Islet precursor cell (in vitro differentiated cells): ENCODE measurements at regions not wholly inside any gene's neighbourhood (a gene's known extent, or its start where the extent isn't known, plus 50 kb on each side); places are given as distances from the start of the nearest gene placed in this dataset.

Experiments
- DNase-seq: peaks from one replicate; pipeline ENCODE4 v3.0.0-alpha.2; 2018

DNA sequence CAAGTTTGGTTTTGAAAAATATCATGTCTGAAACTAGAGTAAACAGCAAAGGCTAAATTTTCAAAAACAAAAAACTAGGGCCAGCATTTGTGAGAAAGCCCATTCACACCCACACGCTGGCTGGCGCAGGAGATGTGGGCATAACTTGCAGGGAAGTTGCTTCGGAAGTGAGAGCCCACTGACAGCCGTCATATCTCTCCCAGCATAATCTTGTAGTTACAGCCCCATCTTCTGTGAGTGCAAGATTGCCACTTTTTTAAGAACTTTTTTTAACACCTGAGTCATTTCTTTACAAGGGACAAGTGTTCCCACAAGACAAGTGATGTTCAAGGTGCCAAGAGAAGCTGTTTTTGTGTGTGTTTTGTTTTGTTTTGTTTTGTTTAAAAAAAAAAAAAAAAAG is 212.5 kb upstream of the CNR1 start:
- DNase-seq, result no peak

GRCh38 chr6:88377976-88378568 is 211.9 kb upstream of the CNR1 start:
- DNase-seq, result no peak

GRCh38 chr6:88376768-88377387 is 210.7 kb upstream of the CNR1 start:
- DNase-seq, result no peak

DNA sequence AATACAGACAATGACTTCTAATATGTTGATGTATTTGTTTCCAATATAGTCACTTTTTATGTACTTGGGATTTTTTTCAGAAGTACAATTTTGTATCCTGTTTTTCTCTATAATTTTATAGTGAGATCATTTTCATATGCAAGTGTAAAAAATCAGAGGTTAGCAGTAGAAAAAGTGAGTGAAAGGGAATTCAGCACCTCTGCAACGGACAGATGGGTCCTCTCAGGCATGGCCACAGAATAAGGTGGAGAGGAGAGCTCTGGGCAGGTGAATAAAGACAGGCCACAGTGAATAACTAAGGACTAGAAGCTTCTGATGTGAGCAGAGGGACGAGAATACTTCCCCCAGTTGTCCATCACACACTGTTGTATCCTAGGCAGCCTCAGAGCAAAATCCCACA is 210.1 kb upstream of the CNR1 start:
- no peak for DNase-seq

DNA sequence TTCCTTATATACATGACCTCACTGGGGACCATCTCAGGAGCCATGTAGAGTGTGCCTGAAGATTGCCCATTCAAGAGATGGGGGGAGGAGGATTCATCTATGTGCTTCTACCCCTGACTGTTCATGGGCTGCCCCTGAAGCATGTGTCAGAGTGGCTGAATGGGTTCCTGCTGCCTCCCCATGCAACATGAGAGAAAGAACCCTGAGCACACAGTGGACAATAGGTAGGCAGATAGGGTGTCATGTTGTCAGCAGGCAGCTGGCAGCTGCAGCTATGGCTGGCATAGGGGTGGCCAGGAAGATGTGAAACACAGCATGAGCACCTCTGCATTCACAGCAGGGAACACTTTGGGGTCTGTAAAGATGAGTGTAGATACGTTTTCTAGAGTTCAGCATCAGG is 208.4 kb upstream of the CNR1 start:
- DNase-seq, result no peak

DNA sequence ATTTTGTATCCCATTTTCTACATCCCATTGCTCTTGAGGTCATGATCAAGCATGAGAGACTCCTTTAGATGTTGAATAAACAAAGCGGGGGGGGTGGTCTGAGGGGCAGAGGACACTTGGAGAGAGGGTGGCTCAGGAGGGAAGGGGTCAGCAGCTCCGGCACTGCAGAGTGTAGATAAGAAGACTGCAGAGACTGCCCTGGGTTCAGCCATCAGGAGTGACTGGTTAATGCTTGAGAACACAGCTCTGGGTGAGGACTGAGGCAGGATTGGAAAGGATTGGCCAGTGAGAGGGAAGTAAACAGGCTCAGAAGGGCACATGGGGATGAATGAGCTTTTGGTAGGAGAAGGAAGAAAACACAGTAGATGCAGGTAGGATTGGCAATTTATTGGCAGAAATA is 205.3 kb upstream of the CNR1 start:
- no peak for DNase-seq

DNA sequence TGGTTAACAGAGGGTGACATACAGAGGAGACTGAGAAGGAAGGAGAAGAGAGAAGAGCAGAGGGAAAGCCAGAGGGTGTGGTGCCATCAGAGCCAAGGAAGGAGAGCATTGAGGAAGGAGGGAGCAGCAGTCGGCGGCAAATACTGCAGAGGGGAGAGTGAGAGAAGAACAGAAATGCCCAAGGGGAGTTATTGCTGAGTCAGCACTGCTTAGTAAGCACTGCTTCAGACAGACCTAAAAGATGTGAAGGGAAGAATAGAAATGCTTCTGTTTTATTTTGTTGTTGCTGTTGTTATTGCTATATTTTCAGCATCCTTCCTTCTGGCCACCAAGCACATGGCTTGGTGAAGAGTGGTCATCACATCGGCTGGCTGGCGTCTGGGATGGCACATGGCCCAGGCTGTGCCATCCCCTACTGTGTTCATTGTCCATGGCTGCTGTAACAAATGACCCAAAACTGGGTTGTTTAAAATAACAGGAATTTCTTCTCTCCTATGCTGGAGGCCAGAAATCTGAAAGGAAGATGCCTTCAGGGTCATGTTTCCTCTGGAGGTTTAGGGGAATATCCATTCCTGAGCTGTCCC is 204.1 kb upstream of the CNR1 start:
- no peak for DNase-seq

- DNase-seq, result no peak
Observed at GRCh38 chr6:88369262-88369661, 203.1 kb upstream of the CNR1 start.

GRCh38 chr6:88368071-88368787 is 202.1 kb upstream of the CNR1 start:
- no peak for DNase-seq

DNA sequence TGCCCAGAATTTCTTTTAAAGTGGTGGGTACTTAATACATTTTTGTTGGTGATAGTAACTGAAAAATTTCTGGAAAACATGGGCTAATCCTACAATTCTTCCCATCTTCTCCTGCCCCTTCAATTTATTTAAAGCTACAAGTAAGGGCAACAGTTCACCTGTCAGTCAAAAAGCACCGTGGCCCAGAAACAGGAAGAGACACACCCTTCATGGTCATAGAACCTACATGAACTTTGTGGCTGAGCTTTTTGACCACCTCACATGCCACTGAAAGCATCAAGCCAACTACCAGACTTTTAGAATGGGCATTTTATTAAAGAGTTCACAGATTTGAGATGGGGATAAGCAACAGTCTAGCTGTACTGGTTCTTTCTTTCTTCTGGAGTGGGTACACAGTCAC is 201.1 kb upstream of the CNR1 start:
- no peak for DNase-seq

- DNase-seq, result no peak
Observed at GRCh38 chr6:88366672-88367071, 200.5 kb upstream of the CNR1 start.

- DNase-seq, result no peak
Observed at GRCh38 chr6:88365656-88366055, 199.5 kb upstream of the CNR1 start.

DNA sequence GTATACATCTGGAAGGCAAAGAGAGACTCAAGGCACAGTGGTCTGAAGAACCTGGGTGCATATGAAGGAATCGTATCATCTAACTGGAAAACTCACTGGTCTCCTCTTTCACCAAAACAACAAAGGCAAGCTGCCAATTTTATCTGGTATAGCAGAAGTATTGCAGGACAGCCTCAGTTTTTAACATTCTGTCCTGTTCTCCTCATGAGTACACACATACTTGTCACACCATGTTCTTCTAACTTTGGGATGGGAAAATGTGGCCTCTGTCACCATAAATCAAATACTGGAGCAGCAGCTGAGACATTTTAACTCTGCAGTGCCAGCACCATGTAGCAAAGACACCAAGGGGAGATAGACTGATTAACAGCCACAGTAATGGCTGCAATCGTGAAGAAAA is 199.1 kb upstream of the CNR1 start:
- no peak for DNase-seq

- no peak for DNase-seq
Observed at GRCh38 chr6:88361754-88362153, 195.6 kb upstream of the CNR1 start.

GRCh38 chr6:88361298-88361697 is 195.2 kb upstream of the CNR1 start:
- no peak for DNase-seq

DNA sequence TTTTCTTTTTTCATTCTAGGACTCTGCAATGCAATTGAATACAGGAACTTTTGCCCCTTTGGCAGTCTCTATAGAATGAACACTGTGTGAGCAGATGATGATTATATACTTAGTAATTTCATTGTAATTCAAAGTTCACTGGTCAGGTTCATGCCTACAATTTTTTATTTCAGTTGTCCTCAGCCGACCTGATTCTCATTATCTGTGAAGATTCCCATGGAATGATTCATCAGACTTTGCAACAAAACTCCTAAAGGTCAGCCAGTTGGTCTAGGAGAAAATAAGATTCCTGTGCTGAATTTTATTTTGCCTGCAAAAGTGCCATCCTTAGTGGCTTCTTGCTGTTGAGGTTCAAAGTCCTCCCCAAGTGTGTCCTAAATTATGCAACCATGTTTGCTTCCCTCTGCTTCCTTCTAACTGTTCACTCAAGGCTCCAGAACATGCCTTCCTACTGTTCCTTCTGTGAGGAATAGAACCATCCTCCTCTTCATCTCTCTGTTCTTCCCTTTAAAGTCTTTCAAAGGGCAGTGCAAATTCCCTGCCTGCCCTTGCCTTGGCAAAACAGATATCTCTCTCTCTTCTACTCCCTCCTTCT is 194.2 kb upstream of the CNR1 start:
- DNase-seq, result no peak

DNA sequence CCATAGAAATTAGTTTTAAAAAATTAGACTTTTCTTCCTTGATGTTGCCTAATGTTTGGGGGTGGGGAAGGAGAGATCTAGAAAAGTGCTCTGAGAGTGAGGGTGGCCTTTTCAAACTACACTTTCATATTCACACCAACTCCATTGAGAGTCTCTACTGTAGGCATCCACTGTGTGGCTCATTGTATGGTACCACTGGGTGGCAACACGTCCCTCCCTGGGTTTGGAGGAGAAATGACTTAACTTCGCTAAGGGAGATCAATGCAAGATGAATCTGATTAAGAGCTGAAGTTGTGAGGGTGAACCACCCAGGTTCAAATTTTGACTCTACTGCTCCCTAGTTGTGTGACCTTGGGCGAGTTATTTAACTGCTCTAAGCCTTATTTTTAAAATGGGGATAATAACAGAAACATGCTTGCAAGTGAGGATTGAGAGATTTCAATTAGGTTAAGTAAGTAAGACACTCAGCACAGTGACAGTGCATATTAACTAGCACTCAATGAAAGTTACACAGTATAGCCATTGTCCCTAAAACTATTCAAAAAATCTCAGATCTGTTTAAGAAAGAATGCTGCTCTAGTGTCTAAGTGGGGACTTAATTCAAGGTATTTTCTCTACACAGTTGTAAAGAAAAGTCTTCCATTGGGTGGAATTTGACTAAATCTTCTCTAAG is 193.5 kb upstream of the CNR1 start:
- no peak for DNase-seq

DNA sequence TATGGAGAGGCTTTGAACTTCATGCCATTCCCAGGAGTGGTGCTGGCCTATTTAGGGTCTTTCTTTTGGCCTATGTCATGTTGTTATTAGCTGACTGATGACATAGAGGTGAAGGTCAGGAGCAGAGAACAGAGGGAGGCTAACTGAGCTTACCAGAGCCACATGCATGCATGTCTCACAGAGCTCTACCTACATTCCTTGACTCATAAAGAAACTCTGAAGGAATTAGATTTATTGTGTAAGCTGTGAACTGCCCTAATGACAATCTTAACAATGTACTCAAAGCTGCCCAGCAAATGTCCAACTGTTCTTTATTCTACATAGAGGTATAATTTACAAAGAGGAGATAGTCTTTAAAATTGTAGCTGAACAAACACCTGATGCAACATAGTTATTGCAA is 192.7 kb upstream of the CNR1 start:
- no peak for DNase-seq

- no peak for DNase-seq
Observed at GRCh38 chr6:88349511-88349910, 183.4 kb upstream of the CNR1 start.

- no peak for DNase-seq
Observed at GRCh38 chr6:88342336-88342735, 176.2 kb upstream of the CNR1 start.

GRCh38 chr6:88339761-88340160 is 173.6 kb upstream of the CNR1 start:
- no peak for DNase-seq

DNA sequence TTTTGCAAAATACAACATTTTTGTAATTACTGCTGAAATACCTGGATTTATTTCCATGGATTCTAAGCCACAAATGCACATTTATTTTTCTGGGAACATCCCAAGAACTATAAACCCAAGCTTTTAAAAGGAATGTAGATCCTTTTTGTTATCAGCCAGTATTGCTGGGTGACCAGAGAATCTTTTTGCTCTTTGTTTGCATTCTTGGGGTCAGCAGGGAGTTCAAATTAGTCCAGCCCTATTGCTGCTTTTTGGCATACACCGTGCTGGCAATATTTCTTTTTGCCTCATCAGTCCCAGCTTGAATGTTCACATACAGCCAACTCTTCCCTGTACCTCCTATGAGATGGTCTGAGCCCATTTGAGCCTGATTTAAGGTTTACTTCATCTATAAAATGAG is 155.2 kb upstream of the CNR1 start:
- DNase-seq, result no peak

- no peak for DNase-seq
Observed at GRCh38 chr6:88311561-88311960, 145.4 kb upstream of the CNR1 start.
